GM19035 (cell line): ENCODE measurements at regions not wholly inside any gene's neighbourhood (a gene's known extent, or its start where the extent isn't known, plus 50 kb on each side); places are given as distances from the start of the nearest gene placed in this dataset.

Experiments
- ATAC-seq: cut with Tn5 transposase; IDR thresholded peaks from one replicate; pipeline ENCODE4 v1.9.1; 2021; ENCODE audit not compliant: unreplicated experiment

DNA sequence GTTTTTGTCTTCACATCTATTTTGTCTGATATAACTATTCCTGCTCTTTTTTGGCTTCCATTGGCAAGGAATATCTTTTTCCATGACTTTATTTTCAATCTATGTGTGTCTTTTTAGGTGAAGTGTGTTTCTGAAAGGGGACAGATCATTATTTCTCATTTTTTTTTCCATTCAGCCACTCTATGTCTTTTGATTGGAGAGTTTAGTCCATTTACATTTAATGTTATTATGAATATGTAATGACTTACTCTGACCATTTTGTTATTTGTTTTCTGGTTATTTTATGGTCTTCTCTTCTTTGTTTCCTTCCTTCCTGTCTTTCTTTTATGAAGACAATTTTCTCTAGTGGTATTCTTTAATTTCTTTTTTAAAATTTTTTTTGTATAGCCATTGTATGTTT is 178.6 kb upstream of the CNTN5 start:
- ATAC-seq: no peak

DNA sequence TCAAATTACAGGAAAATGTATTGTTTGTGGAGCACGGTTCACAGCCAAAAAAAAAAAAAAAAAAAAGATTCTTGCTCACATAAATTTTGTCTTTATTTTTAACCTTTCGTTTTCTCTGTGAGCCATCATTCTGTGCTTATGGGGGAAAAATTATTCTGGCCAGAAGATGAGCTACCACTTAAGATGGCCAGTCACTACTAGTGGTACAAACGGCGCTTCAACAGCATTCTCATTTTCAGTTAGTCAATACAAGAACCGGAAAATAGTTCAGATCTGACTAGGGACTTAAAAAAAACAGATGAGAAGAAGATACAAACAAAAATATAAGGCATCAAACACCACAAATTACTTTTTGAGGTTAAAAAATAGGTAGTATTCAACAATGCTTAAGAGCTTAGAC is 158.6 kb upstream of the CNTN5 start:
- no peak for ATAC-seq

DNA sequence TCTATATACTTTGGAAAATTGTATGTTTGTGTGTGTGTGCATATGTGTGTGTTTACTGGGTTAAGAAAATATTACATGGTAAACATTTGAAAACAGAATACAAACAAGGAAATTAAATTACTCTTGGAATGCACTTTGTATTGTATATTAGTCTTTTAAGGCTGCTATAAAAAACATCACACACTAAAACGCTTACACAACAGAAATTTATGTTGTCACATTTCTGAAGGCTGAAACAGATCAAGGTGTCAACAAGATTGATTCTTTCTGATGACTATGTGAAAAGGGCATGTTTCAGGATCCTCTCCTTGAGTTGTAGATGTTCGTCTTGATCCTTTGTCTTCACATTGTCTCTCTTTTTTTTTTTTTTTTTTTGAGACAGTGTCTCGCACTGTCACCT is 149.1 kb upstream of the CNTN5 start:
- no peak for ATAC-seq

DNA sequence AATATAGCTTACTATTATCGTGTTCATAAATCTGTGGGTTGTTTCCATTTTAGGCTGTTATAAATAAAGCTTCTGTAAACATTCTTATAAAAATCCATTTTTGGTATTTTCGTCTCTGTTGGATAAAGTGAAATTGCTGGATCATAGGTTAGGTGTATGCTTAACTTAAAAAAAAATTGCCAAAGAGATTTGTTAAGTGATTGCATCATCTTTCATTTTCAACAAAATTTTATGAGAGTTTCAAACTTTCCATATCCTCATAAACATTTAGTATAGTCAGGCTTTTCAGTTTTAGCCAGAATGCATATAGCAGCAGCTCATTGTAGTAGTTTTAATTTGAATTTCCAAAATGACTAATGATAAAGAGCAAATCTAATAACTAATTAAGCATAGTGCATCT is 146.7 kb upstream of the CNTN5 start:
- no peak for ATAC-seq

DNA sequence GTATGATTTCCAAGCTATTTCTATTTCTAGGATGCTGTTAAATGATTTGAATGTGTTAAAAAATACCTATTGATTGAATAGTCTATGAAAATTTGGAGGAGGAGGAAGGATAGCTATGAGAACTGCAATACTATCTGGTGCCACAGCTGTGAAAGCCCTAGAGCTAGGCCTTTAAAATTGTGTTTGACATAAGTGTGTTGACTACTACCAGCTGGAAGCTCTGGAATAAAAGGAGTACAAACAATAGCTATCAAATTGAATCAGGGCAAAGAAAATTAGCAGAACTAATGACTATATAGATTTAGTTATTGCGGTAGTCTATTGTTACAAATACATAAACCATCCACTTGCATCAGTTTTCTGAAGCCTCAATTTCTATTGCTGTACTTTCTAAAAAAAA is 124.8 kb upstream of the CNTN5 start:
- no peak for ATAC-seq

DNA sequence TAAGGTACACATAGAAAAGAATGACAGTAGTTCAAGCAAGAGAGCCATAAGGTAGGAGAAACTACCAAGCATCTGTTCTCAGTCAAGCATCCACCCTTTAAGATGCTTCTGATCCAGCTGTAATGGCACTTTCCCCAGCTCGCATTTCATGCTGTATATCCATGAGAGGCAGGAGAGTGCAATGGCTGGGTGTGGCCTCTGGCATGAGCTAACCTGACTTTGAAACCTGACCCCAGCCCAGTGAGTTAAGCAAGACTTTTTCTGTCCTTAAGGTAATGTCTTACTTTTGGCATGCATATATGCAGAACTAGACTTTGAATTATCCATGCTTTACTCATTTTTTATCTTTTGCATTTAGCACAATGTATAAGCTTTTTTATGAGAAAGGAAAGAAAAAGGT is 79.8 kb upstream of the CNTN5 start:
- no peak for ATAC-seq

DNA sequence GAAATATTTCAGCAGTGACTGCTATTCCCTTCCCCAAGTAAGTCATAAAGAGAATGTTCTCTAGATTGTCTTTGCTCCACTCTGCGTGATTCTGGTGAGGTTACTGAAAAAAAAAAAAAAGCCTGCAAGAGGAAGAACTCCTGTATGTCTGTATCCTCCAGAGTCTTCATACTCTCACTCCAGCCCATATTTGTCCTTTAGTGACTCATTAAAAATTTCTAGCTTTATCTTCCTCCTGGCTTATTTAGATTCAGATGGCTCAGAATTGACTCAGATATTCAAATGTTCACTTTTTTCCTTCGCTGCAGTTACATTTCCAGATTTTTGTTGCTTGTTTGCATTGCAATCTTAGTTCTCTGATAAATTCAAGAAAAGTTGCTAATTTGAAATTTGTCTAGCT is 76.3 kb upstream of the CNTN5 start:
- no peak for ATAC-seq

DNA sequence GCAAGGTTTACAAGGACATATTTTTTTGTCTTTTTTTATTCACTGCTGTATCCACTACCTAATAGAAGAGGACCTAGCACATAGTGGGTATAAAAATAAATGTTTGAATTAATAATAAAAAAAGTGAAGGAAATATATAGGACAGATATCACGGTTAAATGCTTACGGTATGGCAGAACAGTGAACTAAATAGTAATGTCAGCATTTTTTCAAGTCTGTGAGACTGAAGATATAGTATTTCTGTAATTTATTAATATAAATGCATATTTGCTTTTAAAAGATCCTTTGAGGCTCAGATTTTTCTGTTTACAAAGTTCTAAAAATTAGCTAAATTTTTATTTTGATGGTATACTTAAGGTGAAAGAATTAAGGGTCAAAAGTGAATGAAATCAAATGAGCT is 68.6 kb upstream of the CNTN5 start:
- ATAC-seq: no peak

DNA sequence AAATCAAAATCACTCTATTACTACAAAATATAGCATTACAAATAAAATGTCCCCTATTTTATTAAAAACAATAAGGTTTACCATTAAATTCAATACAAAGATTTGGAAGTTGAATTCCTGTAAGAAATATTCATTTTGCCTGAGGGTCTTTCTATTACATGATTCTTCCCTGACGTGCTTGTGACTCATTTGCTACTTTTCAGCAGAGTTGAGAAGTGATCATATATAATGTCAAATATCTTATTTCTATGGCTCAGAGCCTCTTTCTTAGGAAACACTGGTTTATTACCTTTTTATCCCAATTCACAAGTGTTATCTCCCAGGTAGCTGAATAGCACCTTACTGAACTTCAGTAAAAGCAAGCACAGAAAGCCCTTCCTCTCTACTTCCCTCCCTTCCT is 65.2 kb upstream of the CNTN5 start:
- ATAC-seq: no peak

DNA sequence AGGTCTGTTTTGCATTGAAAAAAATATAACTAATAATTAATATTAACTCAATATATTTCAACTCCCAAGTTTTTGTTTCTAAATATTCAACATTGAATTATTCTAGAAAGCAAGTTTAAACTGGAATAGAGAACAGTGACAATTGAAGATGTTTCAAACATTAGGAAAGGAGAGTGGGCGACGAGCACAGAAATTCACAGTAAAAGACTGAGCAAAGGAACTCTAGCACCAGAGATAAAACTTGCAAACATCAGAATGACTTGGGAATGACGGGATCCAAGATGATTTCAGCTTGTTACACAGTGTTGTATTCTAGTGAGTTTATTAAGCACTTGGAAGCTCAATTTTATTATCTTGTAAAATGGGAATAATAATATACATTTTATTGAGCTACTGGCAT is 56.6 kb upstream of the CNTN5 start:
- ATAC-seq: no peak

DNA sequence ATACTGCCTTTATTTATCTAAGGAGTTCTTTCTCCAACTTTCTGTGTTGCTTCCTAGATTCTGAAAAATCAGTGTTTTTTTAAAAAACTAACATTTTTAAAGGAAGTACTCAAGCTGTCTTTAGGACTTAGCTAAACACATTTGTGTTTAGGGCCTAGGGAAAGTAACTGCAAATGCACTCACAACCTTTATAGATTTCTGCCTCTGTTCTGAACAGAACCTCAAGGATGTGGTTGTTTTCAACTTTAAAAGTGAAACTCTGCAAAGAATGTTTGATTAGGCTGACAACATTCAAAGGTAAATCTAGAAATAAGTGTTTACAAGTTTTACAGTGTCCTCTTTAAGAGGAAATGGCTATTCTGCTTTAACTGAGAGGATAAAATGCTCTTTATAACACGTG is 55.4 kb upstream of the CNTN5 start:
- ATAC-seq: no peak

DNA sequence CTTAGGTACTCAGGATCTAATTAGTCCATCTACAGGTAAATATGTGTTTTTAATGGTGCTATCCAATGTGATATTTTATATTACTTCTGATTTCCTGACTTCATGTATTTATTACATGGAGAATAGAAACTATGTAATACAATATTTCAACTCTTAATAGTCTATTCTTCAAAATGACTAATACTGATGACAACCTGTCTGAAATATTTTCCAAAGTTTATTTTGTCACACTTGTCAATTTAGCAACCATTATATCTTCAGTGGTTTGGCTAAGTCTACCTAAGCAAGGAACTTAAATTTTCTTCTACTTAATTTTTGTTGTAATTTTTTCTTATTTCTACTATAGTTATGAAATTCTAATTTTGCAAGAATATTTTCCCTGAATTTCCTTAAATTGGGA is 55.0 kb upstream of the CNTN5 start:
- no peak for ATAC-seq

DNA sequence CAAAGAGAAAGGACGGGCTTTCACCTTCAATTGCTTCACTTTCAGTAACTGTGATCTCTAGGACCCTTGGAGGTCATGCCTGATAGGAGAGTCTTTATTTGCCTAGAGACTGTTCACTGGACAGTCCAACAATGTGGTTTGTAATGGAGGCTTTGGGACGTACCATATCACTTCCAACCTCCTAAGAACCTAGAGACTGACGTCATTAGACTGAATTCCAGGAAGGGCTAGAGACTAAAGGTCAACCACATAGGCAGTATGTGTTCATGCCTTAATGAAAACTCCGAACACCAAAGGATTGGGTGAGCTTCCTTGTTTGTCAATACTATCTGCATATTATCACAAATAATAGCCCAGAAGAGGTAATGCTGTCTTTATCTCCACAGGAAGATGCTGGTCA is 53.7 kb upstream of the CNTN5 start:
- no peak for ATAC-seq
